ENCODE measurements at regions not wholly inside any gene's neighbourhood (a gene's known extent, or its start where the extent isn't known, plus 50 kb on each side); places are given as distances from the start of the nearest gene placed in this dataset.

DNA sequence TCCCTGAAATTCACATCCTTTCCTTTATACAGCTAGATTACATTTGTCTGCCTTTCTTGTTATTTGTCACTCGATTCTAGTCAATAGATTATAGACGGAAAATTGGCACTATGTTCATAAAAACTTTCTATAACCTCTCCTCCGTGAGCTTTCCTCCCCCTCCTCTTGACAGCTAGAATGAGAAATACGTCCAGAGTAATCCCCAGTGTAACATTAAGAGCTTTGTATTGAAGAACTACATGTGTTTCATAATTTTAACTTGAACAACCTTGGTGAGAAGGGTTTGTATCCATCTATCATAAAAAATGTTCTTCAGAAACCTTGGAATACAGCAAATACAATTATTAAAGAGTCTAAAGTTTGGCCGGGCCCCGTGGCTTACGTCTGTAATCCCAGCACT, 1707.4 kb downstream of the PCDH7 start:
- TF ChIP-seq CTCF (conservative IDR thresholded peaks at IDR 0.05; ENCODE audit: low read length) (no peak), EZH2phosphoT487 (IDR thresholded peaks at IDR 0.05; ENCODE audit: borderline replicate concordance, low read depth, low read length) (no peak)
